ENCODE measurements at regions not wholly inside any gene's neighbourhood (a gene's known extent, or its start where the extent isn't known, plus 50 kb on each side); places are given as distances from the start of the nearest gene placed in this dataset.

- TF ChIP-seq CHD7 (IDR thresholded peaks at IDR 0.05; ENCODE audit: insufficient replicate concordance, low read length) (no peak), ATF2 (IDR thresholded peaks at IDR 0.05; ENCODE audit: low read length) (no peak), PHF8 (conservative IDR thresholded peaks at IDR 0.05; ENCODE audit: low read depth, low read length) (no peak), CHD2 (IDR thresholded peaks at IDR 0.05; ENCODE audit: low read length) (no peak), POLR2AphosphoS5 (IDR thresholded peaks at IDR 0.05; ENCODE audit: low read depth, low read length) (no peak), RAD21 (IDR thresholded peaks at IDR 0.05 in 1 of 2, conservative IDR thresholded peaks at IDR 0.05 in 1 of 2; ENCODE audit: low read depth in 2 of 2, low read length in 2 of 2) (no peak)
Measured at GRCh38 chr22:22099194-22099486, 116.6 kb upstream of the TOP3B start (continued).
